ENCODE measurements at regions not wholly inside any gene's neighbourhood (a gene's known extent, or its start where the extent isn't known, plus 50 kb on each side); places are given as distances from the start of the nearest gene placed in this dataset.

- no peaks in the 10 kb centered on the region for H3K4me1 ChIP-seq
- WGBS, 5 donors: 59 to 64% (median 60%) methylated on average over 9 of the region's 9 CpGs
- H3K27me3 ChIP-seq: peaks cover 0 to 13% (median 0%) of the 10 kb centered on the region in 3 donors
- DNase-seq: no peak
- no peak overlapping the region for H3K4me3 ChIP-seq
- H3K36me3 ChIP-seq: no peaks in the 10 kb centered on the region
- H3K9me3 ChIP-seq: peaks cover 0 to 3% (median under 1%) of the 10 kb centered on the region in 4 donors
- TF ChIP-seq POLR2A (IDR thresholded peaks at IDR 0.05): no peak
- no peak for TF ChIP-seq POLR2AphosphoS5 (IDR thresholded peaks at IDR 0.05)
- no peak for TF ChIP-seq EP300 (IDR thresholded peaks at IDR 0.05)
- TF ChIP-seq CTCF (IDR thresholded peaks at IDR 0.05): no peak
- intact Hi-C loops (cut with DNase I; ENCODE audit: low total_unique reads): no loop called here
- H3K27ac ChIP-seq: no peak overlapping the region
These were observed 63.1 kb upstream of the BAIAP2L1 start for GRCh38 chr7:98463837-98464557.

GRCh38 chr7:98462911-98463633 is 62.2 kb upstream of the BAIAP2L1 start:
- DNase-seq: no peak
- TF ChIP-seq CTCF (IDR thresholded peaks at IDR 0.05) (no peak), POLR2A (IDR thresholded peaks at IDR 0.05) (no peak), EP300 (IDR thresholded peaks at IDR 0.05) (no peak), POLR2AphosphoS5 (IDR thresholded peaks at IDR 0.05) (no peak)
- Histone ChIP-seq H3K9me3 (no peaks in the 10 kb centered on the region), H3K36me3 (no peaks in the 10 kb centered on the region), H3K27ac (no peak overlapping the region), H3K27me3 (peaks cover 0 to 7% (median 0%) of the 10 kb centered on the region in 3 donors), H3K4me3 (no peak overlapping the region), H3K4me1 (no peaks in the 10 kb centered on the region)
- WGBS, 5 donors: 63 to 71% (median 69%) methylated on average over 9 of the region's 9 CpGs
- intact Hi-C loops (cut with DNase I; ENCODE audit: low total_unique reads): no loop called here

- no peak for TF ChIP-seq POLR2A (IDR thresholded peaks at IDR 0.05)
- TF ChIP-seq POLR2AphosphoS5 (IDR thresholded peaks at IDR 0.05): no peak
- TF ChIP-seq EP300 (IDR thresholded peaks at IDR 0.05): no peak
- TF ChIP-seq CTCF (IDR thresholded peaks at IDR 0.05): no peak
- WGBS, 5 donors: 76 to 87% (median 82%) methylated on average over 3 of the region's 3 CpGs
- H3K9me3 ChIP-seq: no peaks in the 10 kb centered on the region
- no peaks in the 10 kb centered on the region for H3K36me3 ChIP-seq
- intact Hi-C loops (cut with DNase I; ENCODE audit: low total_unique reads): no loop called here
- no peaks in the 10 kb centered on the region for H3K4me1 ChIP-seq
- no peak overlapping the region for H3K4me3 ChIP-seq
- DNase-seq: no peak
- H3K27me3 ChIP-seq: no peaks in the 10 kb centered on the region
- no peak overlapping the region for H3K27ac ChIP-seq
These were observed 60.0 kb upstream of the BAIAP2L1 start for GRCh38 chr7:98460902-98461301.

- H3K4me3 ChIP-seq: no peak overlapping the region
- H3K36me3 ChIP-seq: no peaks in the 10 kb centered on the region
- H3K27ac ChIP-seq: no peak overlapping the region
- intact Hi-C loops (cut with DNase I; ENCODE audit: low total_unique reads): no loop called here
- no peaks in the 10 kb centered on the region for H3K4me1 ChIP-seq
- WGBS, 5 donors: 54 to 73% (median 63%) methylated on average over 4 of the region's 4 CpGs
- H3K27me3 ChIP-seq: no peaks in the 10 kb centered on the region
- no peak for DNase-seq
- no peaks in the 10 kb centered on the region for H3K9me3 ChIP-seq
- TF ChIP-seq POLR2AphosphoS5 (IDR thresholded peaks at IDR 0.05) (no peak), CTCF (IDR thresholded peaks at IDR 0.05) (no peak), POLR2A (IDR thresholded peaks at IDR 0.05) (no peak)
These were observed 58.6 kb upstream of the BAIAP2L1 start for GRCh38 chr7:98459529-98459928.

All from stomach (tissue), 8 donors.